ENCODE measurements at regions not wholly inside any gene's neighbourhood (a gene's known extent, or its start where the extent isn't known, plus 50 kb on each side); places are given as distances from the start of the nearest gene placed in this dataset.
"Not testable (repeated sequence)": the region's sequence is repeated elsewhere in the genome, so short reads cannot be mapped to it uniquely, and the experiment has no call there.

DNA sequence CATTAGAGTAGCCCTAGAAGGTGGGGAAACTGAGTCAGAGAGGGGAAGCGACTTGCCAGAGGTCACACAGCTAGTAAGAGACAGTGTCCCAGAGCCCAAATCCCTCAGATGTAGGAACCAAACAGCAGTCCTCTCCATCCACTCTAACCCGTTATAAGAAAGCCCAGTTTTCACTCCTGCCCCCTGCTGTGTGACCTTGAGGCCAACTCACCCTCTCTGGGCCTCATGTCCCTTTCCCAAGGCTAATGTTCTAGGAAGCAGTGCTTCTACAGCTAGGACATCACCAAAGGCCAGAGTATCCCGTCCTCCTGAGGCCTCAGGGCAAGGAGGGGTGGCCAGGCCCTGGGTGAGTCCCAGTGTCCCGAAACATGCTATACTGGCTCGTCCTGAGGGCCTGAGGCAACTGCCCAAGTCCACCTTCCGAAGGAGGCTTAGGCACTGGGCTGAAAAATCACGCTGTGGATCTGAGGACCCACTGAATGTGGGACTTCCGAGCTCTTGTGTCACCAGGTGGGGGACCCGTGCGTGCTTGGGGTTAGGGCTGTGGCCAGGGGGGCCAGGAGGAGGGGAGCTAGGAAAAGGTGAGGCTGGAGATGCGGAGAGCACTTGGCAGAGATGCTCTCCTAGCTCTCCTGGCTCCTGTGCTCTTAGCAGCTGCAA lies 109.2 kb upstream of the SLC6A11 start:
- DNase-seq = no peak

DNA sequence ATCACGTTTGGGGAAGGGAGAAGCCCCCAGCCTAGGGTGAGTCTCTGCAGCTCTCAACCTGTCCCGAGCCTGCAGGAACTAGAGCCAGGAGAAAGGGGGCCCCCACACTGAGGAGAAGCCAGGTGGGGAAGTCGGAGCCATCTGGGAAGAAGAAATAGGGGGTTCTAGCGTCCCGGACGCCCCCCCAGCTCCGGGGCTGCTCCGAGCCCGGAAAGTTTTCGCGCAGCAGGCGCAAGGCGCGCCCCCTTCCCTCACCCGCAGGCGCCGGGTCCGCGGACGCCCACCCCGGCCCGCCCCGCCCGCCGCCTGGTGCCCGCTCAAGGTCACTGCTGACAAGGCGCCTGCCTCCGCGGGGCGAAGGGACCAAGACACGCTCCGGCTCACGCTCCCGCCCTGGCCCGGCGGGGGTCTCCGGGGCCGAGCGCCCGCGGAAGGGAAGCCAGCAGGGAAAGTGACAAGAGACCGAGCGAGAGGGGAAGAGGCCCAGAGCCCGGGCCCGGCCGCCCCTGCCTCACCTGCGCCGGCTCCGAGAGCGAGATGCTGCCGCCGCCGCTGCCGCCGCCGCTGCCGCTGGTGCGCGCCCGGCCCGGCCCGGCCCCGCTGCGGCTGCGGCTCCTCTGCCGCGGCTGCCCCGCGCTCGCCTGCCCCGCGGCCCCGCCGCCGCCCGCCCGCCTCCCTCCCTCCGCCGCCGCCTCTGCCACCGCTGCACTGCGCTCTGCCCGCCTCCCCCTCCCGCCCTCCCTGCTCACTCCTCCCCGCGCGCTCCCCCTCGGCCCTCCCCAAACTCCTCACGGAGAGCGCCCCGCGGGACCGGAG lies 108.4 kb upstream of the SLC6A11 start:
- DNase-seq = no peak

DNA sequence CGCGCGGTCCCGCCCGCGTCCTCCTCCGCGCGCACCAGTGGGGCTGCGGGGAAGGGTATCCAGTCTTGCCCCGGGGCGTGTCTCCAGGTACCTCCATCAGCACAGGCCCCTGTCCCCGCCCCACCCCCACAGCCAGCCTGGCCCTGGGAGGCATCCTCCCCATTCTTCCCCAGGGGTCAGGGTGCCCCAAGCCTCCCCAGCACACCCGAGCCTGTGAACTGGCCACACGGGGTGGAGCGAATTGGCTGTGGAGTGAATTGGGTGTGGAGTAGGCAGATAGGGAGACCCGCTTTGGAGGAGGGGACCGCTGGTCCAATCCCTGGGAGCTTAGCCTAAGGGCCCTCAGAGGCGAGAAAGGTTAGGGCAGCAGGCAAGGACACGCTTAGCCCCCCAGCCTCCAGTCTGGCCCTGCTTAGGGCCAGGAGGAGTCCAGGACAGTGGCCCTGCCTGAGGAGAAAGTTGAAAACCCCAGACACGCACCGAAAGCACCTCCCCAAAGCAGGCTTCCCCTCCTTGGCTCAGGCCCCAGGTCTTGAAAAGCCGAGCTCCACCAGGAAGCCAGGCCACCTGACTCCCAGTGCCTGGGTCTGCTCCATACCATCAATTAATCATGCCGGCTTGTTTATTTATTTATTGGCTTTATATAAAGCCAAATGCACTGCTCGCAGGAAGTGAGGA lies 107.7 kb upstream of the SLC6A11 start:
- no peak for DNase-seq

- DNase-seq = no peak
Observed at GRCh38 chr3:10709110-10709781, 106.8 kb upstream of the SLC6A11 start.

GRCh38 chr3:10712121-10712520 lies 103.9 kb upstream of the SLC6A11 start:
- DNase-seq = no peak

DNA sequence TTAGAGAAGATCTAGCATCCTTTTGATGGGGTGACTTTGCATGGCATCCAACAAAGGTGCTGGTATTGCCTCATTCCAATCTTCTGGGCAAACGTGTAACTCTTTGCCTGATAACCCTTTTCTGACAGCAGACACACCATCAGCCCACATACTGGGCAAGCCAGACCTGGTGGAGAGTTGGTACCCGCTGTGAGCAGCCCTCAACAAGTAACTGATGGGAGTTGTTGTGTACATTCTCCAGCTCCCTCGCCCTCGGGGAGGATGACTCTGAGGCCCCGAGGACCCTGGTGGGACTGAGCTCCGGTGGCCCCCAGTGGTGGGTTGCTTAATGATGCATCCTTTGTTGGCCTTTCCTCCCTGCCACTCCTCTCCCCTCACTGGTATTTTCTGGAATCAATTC lies 102.4 kb upstream of the SLC6A11 start:
- DNase-seq = no peak

DNA sequence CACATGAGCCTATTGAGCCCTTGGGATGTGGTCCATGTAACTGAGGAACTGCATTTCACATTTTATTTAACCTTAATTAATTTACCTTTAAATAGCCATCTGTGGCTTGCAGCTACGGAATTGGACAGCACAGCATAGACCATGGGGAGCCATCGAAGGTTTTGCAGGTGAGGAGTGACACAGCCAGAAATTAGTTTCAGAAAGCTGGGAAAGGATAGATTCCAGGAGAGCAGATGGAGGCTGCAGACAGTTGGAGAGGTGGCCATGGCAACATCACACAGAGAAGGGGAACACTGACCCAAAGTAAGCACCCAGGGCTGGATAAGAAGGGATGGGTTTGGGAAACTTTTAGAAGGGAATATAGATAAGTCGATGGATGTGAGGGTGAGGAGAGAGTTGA lies 100.1 kb upstream of the SLC6A11 start:
- no peak for DNase-seq

- DNase-seq = no peak
Observed at GRCh38 chr3:10716964-10717363, 99.1 kb upstream of the SLC6A11 start.

DNA sequence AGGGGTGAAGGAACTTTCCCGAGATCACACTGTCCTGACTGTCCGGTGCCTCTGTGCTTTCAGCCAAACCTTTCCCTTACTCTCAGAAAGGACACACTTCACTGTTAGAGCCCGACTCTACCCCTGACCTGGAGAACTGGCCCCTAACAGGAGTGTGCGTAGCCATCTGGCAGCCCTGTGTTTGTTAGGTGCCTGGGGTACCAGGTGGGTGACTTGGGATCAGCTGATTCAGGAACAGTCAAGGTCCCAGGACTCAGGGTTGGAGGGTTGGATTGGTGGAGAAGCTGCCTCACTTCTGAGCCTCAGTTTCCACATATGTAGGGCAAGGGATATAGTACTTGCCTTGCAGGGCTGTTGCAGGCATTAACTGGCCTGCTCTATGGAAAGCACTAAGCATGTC lies 98.3 kb upstream of the SLC6A11 start:
- DNase-seq = no peak

GRCh38 chr3:10721101-10721500 lies 94.9 kb upstream of the SLC6A11 start:
- no peak for DNase-seq

DNA sequence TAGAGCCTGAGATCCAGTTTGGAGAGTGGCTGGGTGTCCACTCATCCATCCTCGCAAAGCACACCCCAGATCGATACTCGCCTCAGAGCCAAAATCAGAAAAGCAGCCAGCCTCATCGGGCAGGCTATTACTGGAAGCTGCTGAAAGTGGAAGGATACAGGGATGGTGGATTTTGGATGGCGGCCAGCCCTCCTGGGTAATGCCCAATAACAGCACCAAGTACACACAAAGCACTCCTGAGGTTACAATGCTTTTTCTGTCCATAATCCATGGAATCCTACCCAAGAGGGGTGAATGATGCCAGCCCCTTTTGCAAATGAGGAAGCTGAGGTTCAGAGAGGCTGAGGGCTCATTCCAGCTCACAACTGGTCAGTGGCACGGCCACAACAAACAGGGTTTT lies 93.1 kb upstream of the SLC6A11 start:
- DNase-seq = no peak

DNA sequence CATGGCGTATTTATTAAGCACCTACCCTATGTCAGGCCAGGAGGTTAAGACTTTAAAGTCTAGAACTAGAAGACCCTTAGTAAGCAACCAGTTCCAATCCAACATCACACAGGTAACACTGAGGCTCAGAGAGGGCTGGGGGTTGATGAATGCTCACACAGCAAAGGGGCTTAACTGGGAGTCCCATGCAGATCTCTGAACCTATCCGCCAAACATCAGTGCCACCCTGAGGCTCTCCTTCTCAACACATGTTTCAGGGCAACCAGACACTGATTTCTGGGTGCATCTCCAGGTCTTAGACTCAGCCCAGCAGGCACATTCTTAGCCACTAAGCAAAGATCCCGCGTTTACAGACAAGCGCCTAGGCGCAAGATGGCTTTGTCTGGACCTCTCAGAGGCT lies 92.0 kb upstream of the SLC6A11 start:
- DNase-seq = no peak

DNA sequence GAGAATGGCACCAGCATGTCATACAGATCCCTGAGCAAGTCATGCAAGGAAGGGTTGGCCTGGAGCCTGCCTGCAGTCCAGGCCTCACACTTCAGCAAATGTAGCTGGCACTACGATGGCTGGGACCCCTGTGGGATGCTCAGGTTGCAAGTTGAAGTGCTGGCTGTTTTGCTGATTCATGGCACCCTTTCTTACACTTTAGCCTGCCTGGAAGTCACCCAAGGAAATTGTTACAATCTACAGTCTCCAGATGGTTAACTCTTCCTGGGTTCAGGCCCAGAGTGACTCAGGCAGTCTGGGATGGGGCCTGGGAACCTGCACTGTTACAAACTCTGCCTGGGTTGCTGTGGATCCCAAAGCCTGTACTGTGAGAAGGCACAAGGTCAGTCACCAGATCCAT lies 91.0 kb upstream of the SLC6A11 start:
- no peak for DNase-seq

DNA sequence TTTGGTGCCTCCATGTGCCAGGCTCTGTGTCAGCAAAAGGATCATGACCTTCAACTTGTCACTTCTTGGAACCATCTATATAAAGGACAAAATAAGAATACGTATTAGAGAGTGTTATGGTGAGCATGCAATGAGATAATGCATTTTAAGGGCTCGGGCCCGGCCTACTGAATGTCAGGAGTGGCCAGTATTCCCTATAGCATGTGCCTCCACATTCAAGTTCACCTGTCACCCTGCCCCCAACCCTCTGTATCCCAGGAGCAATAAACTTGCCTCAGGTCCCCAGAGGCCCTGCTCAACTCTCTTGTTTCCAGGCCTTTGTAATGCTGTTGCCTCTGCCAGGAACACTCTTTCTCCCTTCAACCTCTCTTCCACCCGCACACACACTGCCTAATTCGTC lies 90.2 kb upstream of the SLC6A11 start:
- no peak for DNase-seq

- DNase-seq = no peak
Observed at GRCh38 chr3:10726787-10727186, 89.2 kb upstream of the SLC6A11 start.

DNA sequence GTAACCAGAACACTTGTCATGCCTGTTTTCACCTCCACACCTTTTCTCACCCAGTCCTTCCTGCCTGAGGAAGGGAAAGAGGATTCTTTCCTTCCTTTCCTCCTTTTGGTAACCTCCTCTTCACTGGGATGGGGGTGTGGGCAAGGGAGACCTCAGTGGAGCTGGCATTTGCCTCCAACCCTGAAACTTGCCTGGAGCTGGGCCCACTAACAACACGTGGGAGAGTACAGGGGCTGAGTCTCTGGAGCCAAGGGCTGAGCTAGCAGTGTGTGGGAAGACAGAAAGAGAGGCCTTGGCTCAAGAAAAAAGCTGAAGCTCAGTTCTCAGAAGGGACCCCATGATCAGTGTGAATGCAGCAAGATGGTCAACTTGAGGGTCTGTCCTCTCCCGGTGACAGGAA lies 86.6 kb upstream of the SLC6A11 start:
- no peak for DNase-seq

- DNase-seq = no peak
Observed at GRCh38 chr3:10732292-10732691, 83.7 kb upstream of the SLC6A11 start.

DNA sequence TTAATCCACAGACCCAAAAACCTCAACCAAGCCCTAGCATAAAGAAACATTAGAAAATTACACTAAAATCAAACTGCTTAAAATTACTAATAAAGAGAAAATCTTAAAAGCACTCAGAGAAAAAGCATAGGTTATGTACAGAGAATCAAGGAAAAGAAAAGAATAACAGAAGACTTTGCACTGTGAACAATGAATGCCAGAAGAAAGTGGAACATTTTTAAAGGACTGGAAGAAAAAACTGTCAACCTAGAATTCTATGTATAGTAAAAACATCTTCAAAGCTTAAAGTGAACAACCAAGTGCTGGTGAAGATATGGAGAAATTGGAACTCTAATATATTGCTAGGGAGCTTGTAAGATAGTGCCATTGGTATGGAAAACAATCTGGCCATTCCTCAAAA lies 82.7 kb upstream of the SLC6A11 start:
- no peak for DNase-seq

DNA sequence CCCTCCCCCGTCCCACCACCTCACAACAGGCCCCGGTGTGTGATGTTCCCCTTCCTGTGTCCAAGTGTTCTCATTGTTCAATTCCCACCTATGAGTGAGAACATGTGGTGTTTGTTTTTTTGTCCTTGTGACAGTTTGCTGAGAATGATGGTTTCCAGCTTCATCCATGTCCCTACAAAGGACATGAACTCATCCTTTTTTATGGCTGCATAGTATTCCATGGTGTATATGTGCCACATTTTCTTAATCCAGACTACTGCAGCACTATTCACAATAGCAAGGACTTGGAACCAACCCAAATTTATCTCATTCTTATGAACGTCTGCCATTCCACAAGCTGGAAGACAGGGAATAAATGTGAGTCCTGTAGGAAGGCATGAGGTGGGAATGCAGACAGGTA lies 79.6 kb upstream of the SLC6A11 start:
- not testable (repeated sequence) for DNase-seq

- DNase-seq = no peak
Observed at GRCh38 chr3:10737785-10738184, 78.2 kb upstream of the SLC6A11 start.

DNA sequence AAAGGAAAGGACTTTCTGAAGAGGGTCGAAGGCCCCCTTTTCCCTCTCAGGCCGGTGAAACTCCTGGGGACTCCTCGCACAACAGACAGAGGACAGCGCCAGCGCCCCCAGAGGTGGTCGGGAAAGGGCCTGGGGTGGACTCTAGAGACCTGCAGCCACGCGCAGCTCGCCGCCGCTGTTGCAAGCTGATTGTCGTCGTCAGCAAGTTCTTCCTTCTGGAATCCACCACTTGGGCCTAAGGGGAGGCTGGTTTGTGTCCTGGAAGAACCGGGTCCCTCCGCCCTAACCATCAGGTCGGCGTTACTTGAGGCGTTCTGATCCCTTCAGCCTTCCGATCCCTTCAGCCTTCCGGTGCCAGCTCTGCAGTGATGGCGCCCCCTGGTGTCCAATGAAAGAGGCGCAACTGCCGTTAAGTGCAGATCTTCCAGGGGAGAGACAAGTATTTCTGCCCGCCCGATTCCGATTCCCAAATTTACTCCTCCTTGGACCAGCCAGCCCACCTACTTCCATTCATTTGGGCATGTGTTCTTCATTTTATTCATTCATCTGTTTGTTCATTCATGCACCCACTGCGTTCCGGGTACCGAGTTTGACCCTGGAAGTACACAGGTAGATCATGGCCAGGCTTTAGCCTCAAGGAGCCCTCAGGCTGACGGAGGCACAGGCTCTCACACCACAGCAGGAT lies 77.2 kb upstream of the SLC6A11 start:
- DNase-seq = peak; percentile 69

GRCh38 chr3:10740954-10741353 lies 75.1 kb upstream of the SLC6A11 start:
- DNase-seq = no peak
